SK-MEL-5 (cell line): ENCODE measurements at regions not wholly inside any gene's neighbourhood (a gene's known extent, or its start where the extent isn't known, plus 50 kb on each side); places are given as distances from the start of the nearest gene placed in this dataset.
A peak's percentile ranks its signal among the peaks of the same experiment; 100 is the strongest.

Experiments used
- DNase-seq: peaks from one replicate; pipeline ENCODE4 v3.0.0-alpha.2; 2016; ENCODE audit warnings: low read depth, low spot score
- in situ Hi-C: cut with HindIII; loops from 2 replicates; pipeline ENCODE4 v1.10.0; 2016; ENCODE audit warnings: low sequenced_read_pairs, high pct_unique_total_duplicates, low pct_unique_long_range_greater_than_20kb
- small RNA-seq, 2 experiments: library from RNA; depleted of rRNA; stranded (forward); fragments of <200 nt; gene quantifications; one replicate each; pipeline ENCODE3, GENCODE V24; 2014

DNA sequence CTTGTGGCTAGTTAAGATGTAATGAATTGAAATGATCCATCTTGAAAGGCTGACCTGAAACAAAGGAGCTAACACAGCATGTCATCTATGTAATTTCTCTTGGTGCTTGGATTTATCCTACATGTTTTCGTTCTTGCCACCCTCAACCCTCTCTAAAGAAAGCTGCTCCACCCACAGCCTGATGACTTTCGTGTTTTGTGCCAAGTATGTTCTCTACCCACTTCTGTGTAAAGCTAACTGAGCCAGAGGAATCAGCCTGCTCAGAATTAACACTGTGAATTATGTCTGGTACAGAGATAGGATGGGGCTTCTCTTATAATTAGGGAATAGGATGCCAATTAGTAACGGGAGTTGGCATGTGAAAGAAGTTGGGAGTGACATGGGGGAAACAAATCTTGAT lies 67.9 kb upstream of the MLIP start:
- no peak for DNase-seq
- in situ Hi-C loops = no loop called here

DNA sequence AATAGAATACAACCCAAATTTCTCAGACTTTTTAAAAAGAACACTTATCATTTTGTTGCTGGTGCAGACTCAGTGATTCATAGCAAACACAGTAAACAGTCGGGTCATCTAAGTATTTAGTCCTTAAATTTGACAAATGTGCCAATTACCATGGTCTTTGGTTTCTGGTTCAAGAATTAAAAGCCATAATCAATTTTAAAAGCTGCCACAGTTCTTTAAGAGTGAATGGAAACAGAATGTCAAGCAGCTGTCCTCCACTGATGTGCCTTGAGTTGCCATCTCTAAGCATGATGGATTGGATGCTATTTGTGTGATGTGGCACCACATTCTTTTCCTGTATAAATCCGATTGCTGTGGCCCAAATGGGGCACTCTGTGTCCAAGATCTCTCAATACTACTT lies 67.2 kb upstream of the MLIP start:
- in situ Hi-C loops = no loop called here
- DNase-seq = no peak

DNA sequence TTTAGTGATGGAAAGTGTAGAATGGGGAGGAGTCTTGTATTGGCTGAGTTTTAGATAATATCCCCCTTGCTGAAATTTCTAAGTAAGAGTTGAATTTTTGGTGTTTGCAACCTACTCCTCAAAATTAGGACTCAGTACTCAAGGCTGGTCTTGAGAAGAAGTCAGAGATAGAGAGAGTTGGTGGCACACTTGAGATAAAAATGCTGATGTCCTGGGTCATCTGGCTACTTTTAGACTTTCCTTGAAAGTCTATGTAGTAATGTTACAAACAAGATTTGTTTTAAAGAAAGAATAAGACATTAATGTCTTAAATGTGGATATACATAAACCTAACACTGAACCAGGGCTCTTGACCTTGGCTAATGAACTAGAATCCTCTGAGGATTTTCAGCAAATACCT lies 62.5 kb upstream of the MLIP start:
- no peak for DNase-seq
- in situ Hi-C loops = no loop called here

DNA sequence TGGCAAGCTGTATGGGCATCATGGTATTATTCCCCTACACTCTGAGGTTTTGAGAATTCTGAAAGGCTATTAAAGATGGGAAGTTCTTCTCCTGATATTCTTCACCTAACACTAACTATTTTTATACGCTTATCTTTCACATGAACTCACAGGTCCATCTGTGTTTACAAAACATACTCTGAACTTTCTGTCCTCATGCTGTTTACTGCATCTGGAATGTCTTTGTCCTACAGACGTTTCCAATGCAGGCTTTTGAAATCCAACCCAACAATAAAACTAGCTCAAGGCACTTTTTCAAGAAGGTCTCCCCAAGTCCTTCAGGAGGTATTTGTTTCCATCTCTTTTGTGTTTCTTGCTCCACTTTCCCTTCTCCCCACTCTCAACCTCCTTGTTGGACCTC lies 60.5 kb upstream of the MLIP start:
- no peak for DNase-seq
- in situ Hi-C loops = no loop called here

DNA sequence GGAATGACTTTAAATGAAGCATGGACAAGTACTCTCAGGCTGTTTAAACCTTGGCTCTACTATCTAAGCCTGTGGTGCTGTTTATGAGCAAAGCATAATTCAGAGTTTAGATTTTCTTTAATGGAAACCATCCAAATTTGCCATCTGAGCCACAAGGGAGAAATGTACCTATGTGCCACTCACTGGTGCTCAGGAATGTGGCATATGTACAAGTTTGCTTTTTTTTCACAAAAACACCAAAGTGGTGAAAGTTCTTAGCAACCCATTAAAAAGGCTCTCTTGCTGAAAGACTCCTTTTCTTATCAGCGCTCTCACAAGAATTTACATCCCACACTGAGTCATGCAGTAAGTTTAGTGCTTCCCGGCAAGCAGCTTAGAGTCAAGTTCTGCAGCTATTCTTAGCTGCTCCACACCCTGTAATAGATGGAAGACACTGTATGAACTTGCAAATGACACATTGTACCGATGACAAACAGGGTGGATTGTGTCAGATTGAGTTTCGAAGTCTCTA lies 57.3 kb upstream of the MLIP start:
- in situ Hi-C loops = no loop called here
- peak; percentile 65 for DNase-seq

DNA sequence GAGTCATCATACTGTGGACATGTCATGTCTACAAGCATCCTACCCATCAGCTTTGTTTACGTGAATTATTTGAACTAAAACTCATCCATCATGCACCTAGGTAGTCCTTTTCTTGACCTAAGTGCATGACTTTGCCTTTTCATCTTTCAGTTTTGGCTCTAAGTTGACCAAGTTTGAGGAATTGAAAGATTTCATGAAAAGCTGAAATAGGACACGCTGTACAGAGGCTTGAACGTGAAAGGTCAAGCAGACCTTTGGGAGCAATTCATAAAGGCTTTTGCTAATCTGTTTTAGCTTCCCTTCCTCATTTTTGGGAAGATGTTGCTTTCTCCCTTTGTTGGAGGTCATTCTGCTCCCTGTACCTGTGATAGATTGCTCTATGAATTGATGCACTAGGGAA lies 55.1 kb upstream of the MLIP start:
- DNase-seq = no peak
- in situ Hi-C loops = no loop called here

DNA sequence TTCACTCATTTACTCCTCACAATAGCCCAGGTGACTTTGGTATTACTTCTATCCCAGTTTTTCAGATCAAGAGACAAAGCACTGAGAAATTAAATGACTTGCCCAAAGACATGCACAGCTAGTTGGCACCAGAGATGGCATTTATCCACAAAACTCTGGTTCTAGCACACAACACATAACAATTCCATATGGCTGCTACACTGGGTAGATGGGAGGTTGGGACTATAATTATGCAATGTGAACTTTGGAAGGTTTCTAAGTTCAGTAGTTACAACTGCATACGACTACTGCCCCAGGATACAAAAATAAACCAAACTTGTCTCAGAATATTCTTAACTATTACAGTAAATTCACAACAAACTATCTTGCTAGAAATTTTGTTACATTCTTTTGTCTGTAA lies 54.2 kb upstream of the MLIP start:
- DNase-seq = no peak
- in situ Hi-C loops = no loop called here

DNA sequence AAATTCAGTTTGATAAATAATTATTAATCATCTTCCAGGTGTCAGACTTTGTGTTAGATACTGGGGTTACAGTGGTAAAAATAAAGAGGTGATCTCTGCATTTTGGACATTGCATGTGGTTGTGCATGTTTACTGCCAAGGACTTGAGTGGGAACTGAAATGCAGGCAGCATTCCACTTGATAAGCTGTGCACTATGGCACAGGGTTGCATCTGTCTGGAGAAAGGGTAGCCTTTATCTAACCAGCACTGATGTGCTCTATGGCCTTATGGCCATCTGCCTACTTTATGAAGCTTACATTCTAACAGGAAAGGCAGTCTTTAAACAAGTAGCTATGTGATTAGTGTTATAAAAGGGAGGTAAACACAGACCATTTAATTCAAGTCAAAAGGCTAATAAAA lies 53.0 kb upstream of the MLIP start:
- DNase-seq = no peak
- in situ Hi-C loops = no loop called here

DNA sequence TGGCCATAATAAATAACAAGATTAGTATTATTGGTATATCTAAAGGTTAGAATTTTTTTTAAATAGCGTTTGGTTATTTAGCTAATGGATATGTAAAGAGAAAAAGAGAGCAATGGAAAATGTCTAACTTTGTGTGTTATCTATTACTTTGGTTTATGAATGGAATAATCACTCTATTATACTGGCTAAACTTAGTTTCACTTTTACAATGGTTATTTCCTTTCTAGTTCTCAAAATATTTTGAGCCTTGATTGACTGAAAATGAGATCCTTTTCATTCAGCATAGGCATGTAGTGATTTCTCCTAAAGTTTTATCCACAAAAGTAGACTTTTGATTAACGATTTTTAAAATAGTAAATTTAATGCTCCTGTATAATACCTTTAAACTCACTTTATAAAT lies 51.6 kb upstream of the MLIP start:
- in situ Hi-C loops = no loop called here
- no peak for DNase-seq

DNA sequence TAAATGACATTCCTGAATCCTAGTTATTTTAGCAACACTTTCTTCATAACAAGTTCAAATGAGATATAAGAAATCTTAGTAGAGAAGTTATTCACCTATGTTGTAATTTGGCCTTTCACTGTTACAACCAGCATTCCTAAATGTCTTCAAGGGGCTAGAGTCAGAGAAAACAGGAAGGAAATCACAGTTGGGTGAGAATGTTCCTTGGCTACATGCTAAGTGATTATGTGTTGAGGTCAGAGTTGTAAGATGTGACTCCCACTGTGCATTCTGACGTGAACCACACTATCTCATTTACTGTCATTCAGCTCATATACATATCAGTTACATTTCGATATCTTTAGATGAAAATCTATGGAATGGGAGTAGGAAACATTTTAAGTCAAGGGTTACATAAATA lies 51.0 kb upstream of the MLIP start:
- in situ Hi-C loops = no loop called here
- DNase-seq = no peak

Small RNA genes in the stretch of these regions (small RNA-seq; reads per million reads assigned to genes)
- 0 reads per million in 2 experiments for gene ERHP2
